HG02623 (cell line): ENCODE measurements at regions not wholly inside any gene's neighbourhood (a gene's known extent, or its start where the extent isn't known, plus 50 kb on each side); places are given as distances from the start of the nearest gene placed in this dataset.
"Not testable (repeated sequence)": the region's sequence is repeated elsewhere in the genome, so short reads cannot be mapped to it uniquely, and the experiment has no call there.

Experiments
- ATAC-seq: cut with Tn5 transposase; IDR thresholded peaks from one replicate; pipeline ENCODE4 v1.9.1; 2021; ENCODE audit warnings: moderate library complexity; ENCODE audit not compliant: unreplicated experiment

GRCh38 chr17:71842986-71843385, 277.8 kb upstream of the SOX9 start:
- ATAC-seq = no peak

- ATAC-seq = no peak
Measured at GRCh38 chr17:71845337-71845736, 275.5 kb upstream of the SOX9 start.

GRCh38 chr17:71846561-71847110, 274.2 kb upstream of the SOX9 start:
- ATAC-seq = no peak

GRCh38 chr17:71849783-71850768, 270.7 kb upstream of the SOX9 start:
- ATAC-seq = no peak

GRCh38 chr17:71850812-71851211, 270.0 kb upstream of the SOX9 start:
- ATAC-seq = no peak

GRCh38 chr17:71855010-71855409, 265.8 kb upstream of the SOX9 start:
- no peak for ATAC-seq

GRCh38 chr17:71864755-71865154, 256.1 kb upstream of the SOX9 start:
- no peak for ATAC-seq

GRCh38 chr17:71866095-71866494, 254.7 kb upstream of the SOX9 start:
- no peak for ATAC-seq

GRCh38 chr17:71869293-71869692, 251.5 kb upstream of the SOX9 start:
- no peak for ATAC-seq

- no peak for ATAC-seq
Measured at GRCh38 chr17:71869841-71870545, 250.8 kb upstream of the SOX9 start.

- no peak for ATAC-seq
Measured at GRCh38 chr17:71870546-71870862, 250.3 kb upstream of the SOX9 start.

- ATAC-seq = no peak
Measured at GRCh38 chr17:71872843-71873485, 247.9 kb upstream of the SOX9 start.

- ATAC-seq = not testable (repeated sequence)
Measured at GRCh38 chr17:71874773-71875172, 246.0 kb upstream of the SOX9 start.

- ATAC-seq = no peak
Measured at GRCh38 chr17:71878271-71878670, 242.5 kb upstream of the SOX9 start.

- ATAC-seq = no peak
Measured at GRCh38 chr17:71878998-71879397, 241.8 kb upstream of the SOX9 start.

- ATAC-seq = no peak
Measured at GRCh38 chr17:71881041-71881440, 239.8 kb upstream of the SOX9 start.

GRCh38 chr17:71881581-71881980, 239.2 kb upstream of the SOX9 start:
- ATAC-seq = no peak

- no peak for ATAC-seq
Measured at GRCh38 chr17:71883258-71883657, 237.6 kb upstream of the SOX9 start.

- ATAC-seq = no peak
Measured at GRCh38 chr17:71883845-71884244, 237.0 kb upstream of the SOX9 start.

GRCh38 chr17:71885662-71886061, 235.2 kb upstream of the SOX9 start:
- no peak for ATAC-seq

GRCh38 chr17:71899317-71899716, 221.5 kb upstream of the SOX9 start:
- no peak for ATAC-seq
